ENCODE measurements at regions not wholly inside any gene's neighbourhood (a gene's known extent, or its start where the extent isn't known, plus 50 kb on each side); places are given as distances from the start of the nearest gene placed in this dataset.

- Histone ChIP-seq H3K9me3 (no peaks in the 10 kb centered on the region), H3K4me1 (replicated peaks) (no peaks in the 10 kb centered on the region), H3K4me3 (no peak overlapping the region), H3K27me3 (replicated peaks; ENCODE audit: insufficient read depth) (no peaks in the 10 kb centered on the region), H3K36me3 (no peaks in the 10 kb centered on the region), H3K27ac (no peak overlapping the region)
- no peak for DNase-seq (ENCODE audit: low spot score)
- TF ChIP-seq CTCF (IDR thresholded peaks at IDR 0.05) (no peak), POLR2AphosphoS5 (IDR thresholded peaks at IDR 0.05) (no peak), POLR2A (IDR thresholded peaks at IDR 0.05) (no peak)
- intact Hi-C loops (cut with DNase I), result no loop called here
These were observed 507.3 kb upstream of the RGS6 start for GRCh38 chr14:71424941-71425340.

GRCh38 chr14:71426001-71426400, 506.2 kb upstream of the RGS6 start:
- intact Hi-C loops (cut with DNase I), result no loop called here

GRCh38 chr14:71429902-71430301, 502.3 kb upstream of the RGS6 start:
- Histone ChIP-seq H3K36me3 (no peaks in the 10 kb centered on the region), H3K4me1 (replicated peaks) (no peaks in the 10 kb centered on the region), H3K4me3 (no peak overlapping the region), H3K27me3 (replicated peaks; ENCODE audit: insufficient read depth) (no peaks in the 10 kb centered on the region), H3K9me3 (no peaks in the 10 kb centered on the region), H3K27ac (no peak overlapping the region)
- TF ChIP-seq CTCF (IDR thresholded peaks at IDR 0.05), result no peak
- no peak for TF ChIP-seq POLR2AphosphoS5 (IDR thresholded peaks at IDR 0.05)
- TF ChIP-seq POLR2A (IDR thresholded peaks at IDR 0.05), result no peak
- intact Hi-C loops (cut with DNase I), result no loop called here
- no peak for DNase-seq (ENCODE audit: low spot score)

More at GRCh38 chr14:71426001-71426400, 506.2 kb upstream of the RGS6 start:
- TF ChIP-seq POLR2AphosphoS5 (IDR thresholded peaks at IDR 0.05) (no peak), CTCF (IDR thresholded peaks at IDR 0.05) (no peak), POLR2A (IDR thresholded peaks at IDR 0.05) (no peak)
- H3K4me1 ChIP-seq (replicated peaks), result no peaks in the 10 kb centered on the region
- DNase-seq (ENCODE audit: low spot score), result no peak
- no peaks in the 10 kb centered on the region for H3K27me3 ChIP-seq (replicated peaks; ENCODE audit: insufficient read depth)
- no peaks in the 10 kb centered on the region for H3K36me3 ChIP-seq
- H3K9me3 ChIP-seq, result no peaks in the 10 kb centered on the region
- WGBS, result 100% methylated on average over 2 of the region's 2 CpGs
- H3K4me3 ChIP-seq, result no peak overlapping the region
- H3K27ac ChIP-seq, result no peak overlapping the region

GRCh38 chr14:71430321-71430677, 501.9 kb upstream of the RGS6 start:
- no peak overlapping the region for H3K4me3 ChIP-seq
- H3K4me1 ChIP-seq (replicated peaks), result no peaks in the 10 kb centered on the region
- WGBS, result 93% methylated on average over 2 of the region's 2 CpGs
- no peak for DNase-seq (ENCODE audit: low spot score)
- H3K36me3 ChIP-seq, result no peaks in the 10 kb centered on the region
- TF ChIP-seq CTCF (IDR thresholded peaks at IDR 0.05) (no peak), POLR2AphosphoS5 (IDR thresholded peaks at IDR 0.05) (no peak), POLR2A (IDR thresholded peaks at IDR 0.05) (no peak)
- intact Hi-C loops (cut with DNase I), result no loop called here
- no peaks in the 10 kb centered on the region for H3K9me3 ChIP-seq
- no peak overlapping the region for H3K27ac ChIP-seq
- H3K27me3 ChIP-seq (replicated peaks; ENCODE audit: insufficient read depth), result no peaks in the 10 kb centered on the region

- Histone ChIP-seq H3K36me3 (no peaks in the 10 kb centered on the region), H3K4me3 (no peak overlapping the region), H3K9me3 (no peaks in the 10 kb centered on the region), H3K27me3 (replicated peaks; ENCODE audit: insufficient read depth) (no peaks in the 10 kb centered on the region), H3K4me1 (replicated peaks) (no peaks in the 10 kb centered on the region), H3K27ac (no peak overlapping the region)
- TF ChIP-seq CTCF (IDR thresholded peaks at IDR 0.05) (no peak), POLR2AphosphoS5 (IDR thresholded peaks at IDR 0.05) (no peak), POLR2A (IDR thresholded peaks at IDR 0.05) (no peak)
- intact Hi-C loops (cut with DNase I), result no loop called here
- DNase-seq (ENCODE audit: low spot score), result no peak
- 93% methylated on average over 3 of the region's 3 CpGs for WGBS
These were observed 501.4 kb upstream of the RGS6 start for GRCh38 chr14:71430678-71431376.

Data from prostate gland (tissue), 2 donors.